A549 (cell line): ENCODE measurements at regions not wholly inside any gene's neighbourhood (a gene's known extent, or its start where the extent isn't known, plus 50 kb on each side); places are given as distances from the start of the nearest gene placed in this dataset.

Experiments
- CHD2 ChIP-seq: fragments of 150-350 bp; IDR thresholded peaks from 2 replicates; pipeline ENCODE4 v1.6.1; 2014; ENCODE audit warnings: low read length; ENCODE audit not compliant: partially characterized antibody
- CHD4 ChIP-seq: fragments of 200-600 bp; sonication (generic); IDR thresholded peaks from 2 replicates; pipeline ENCODE4 v1.6.1; 2016; ENCODE audit warnings: antibody characterized with exemption, mild to moderate bottlenecking, borderline replicate concordance
- CTCF ChIP-seq: fragments of >200 bp; sonication (Bioruptor Twin); formaldehyde crosslinking; IDR thresholded peaks from 3 replicates; pipeline ENCODE4 v1.5.1; 2016
- MYC ChIP-seq: IDR thresholded peaks from 2 replicates; pipeline ENCODE4 v1.6.1; 2012; ENCODE audit warnings: mild to moderate bottlenecking, inconsistent platforms, low read length, improper control_type of control experiment, borderline replicate concordance

- TF ChIP-seq CTCF: no peak
- no peak for TF ChIP-seq MYC
- TF ChIP-seq CHD4: no peak
- TF ChIP-seq CHD2: no peak
Observed at GRCh38 chr10:2425320-2425719, 642.0 kb upstream of the PFKP start.
